HG02642 (cell line): ENCODE measurements at regions not wholly inside any gene's neighbourhood (a gene's known extent, or its start where the extent isn't known, plus 50 kb on each side); places are given as distances from the start of the nearest gene placed in this dataset.
"Not testable (repeated sequence)": the region's sequence is repeated elsewhere in the genome, so short reads cannot be mapped to it uniquely, and the experiment has no call there.

Experiments
- ATAC-seq: cut with Tn5 transposase; IDR thresholded peaks from one replicate; pipeline ENCODE4 v1.9.1; 2021; ENCODE audit warnings: mild to moderate bottlenecking; ENCODE audit not compliant: unreplicated experiment, poor library complexity

DNA sequence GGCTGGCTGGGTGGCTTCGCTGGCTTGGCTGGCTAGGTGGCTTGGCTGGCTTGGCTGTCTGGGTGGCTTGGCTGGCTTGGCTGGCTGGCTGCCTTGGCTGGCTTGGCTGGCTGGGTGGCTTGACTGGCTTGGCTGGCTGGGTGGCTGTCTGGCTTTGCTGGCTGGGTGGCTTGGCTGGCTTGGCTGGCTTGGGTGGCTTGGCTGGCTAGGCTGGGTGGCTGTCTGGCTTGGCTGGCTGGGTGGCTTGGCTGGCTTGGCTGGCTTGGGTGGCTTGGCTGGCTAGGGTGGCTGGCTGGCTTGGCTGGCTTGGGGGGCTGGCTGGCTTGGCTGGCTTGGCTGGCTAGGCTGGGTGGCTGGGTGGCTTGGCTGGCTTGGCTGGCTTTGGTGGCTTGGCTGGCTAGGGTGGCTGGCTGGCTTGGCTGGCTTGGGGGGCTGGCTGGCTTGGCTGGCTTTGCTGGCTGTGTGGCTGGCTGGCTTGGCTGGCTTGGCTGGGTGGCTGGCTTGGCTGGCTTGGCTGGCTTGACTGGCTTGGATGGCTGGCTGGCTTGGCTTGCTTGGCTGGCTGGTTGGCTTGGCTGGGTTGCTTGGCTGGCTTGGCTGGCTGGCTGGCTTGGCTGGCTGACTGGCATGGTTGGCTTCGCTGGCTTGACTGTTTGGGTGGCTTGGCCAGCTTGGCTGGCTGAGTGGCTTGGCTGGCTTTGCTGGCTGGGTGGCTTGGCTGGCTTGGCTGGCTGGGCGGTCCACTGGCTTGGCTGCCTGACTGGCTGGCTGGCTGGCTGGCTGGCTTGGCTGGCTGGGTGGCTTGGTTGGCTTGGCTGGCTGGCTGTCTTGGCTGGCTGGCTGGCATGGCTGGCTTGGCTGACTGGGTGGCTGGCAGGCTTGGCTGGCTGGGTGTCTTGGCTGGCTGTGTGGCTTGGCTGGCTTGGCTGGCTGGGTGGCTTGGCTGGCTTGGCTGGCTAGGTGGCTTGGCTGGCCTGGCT lies 436.3 kb downstream of the GOLGA6L6 start:
- ATAC-seq, result not testable (repeated sequence)

DNA sequence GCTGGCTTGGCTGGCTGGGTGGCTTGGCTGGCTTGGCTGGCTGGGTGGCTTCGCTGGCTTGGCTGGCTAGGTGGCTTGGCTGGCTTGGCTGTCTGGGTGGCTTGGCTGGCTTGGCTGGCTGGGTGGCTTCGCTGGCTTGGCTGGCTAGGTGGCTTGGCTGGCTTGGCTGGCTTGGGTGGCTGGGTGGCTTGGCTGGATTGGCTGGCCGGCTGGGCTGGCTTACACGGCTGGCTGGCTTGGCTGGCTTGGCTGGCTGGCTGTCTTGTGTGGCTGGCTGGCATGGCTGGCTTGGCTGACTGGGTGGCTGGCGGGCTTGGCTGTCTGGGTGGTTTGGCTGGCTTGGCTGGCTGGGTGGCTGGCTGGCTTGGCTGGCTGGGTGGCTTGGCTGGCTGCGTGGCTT lies 437.0 kb downstream of the GOLGA6L6 start:
- ATAC-seq, result not testable (repeated sequence)

DNA sequence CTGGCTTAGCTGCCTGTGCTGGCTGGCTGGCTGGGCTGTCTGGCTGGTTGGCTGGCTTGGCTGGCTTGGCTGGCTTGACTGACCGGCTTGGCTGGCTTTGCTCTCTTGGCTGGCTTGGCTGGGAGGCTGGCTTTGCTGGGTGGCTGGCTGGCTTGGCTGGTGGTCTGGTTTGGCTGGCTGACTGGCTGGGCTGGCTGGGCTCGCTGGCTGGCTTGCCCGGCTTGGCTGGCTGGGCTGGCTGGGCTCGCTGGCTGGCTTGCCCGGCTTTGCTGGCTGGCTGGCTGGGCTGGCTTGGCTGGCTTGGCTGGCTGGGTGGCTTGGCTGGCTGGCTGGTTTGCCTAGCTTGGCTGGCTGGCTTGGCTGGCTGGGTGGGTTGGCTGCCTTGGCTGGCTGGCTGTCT lies 438.7 kb downstream of the GOLGA6L6 start:
- ATAC-seq, result not testable (repeated sequence)

DNA sequence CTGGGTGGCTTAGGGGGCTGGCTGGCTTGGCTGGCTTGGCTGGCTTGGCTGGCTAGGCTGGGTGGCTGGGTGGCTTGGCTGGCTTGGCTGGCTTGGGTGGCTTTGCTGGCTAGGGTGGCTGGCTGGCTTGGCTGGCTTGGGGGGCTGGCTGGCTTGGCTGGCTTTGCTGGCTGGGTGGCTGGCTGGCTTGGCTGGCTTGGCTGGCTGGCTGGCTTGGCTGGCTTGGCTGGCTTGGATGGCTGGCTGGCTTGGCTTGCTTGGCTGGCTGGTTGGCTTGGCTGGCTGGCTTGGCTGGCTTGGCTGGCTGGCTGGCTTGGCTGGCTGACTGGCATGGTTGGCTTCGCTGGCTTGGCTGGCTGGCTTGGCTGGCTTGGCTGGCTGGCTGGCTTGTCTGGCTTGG lies 439.4 kb downstream of the GOLGA6L6 start:
- ATAC-seq, result not testable (repeated sequence)

DNA sequence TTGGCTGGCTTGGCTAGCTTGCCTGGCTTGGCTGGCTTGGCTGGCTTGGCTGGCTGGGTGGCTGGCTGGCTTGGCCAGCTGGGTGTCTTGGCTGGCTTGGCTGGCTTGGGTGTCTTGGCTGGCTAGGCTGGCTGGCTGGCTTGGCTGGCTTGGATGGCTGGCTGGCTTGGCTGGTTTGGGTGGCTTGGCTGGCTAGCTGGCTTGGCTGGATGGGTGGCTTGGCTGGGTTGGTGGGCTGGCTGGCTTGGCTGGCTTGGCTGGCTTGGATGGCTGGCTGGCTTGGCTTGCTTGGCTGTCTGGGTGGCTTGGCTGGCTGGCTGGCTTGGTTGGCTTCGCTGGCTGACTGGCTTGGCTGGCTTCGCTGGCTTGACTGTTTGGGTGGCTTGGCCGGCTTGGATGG lies 440.3 kb downstream of the GOLGA6L6 start:
- not testable (repeated sequence) for ATAC-seq

DNA sequence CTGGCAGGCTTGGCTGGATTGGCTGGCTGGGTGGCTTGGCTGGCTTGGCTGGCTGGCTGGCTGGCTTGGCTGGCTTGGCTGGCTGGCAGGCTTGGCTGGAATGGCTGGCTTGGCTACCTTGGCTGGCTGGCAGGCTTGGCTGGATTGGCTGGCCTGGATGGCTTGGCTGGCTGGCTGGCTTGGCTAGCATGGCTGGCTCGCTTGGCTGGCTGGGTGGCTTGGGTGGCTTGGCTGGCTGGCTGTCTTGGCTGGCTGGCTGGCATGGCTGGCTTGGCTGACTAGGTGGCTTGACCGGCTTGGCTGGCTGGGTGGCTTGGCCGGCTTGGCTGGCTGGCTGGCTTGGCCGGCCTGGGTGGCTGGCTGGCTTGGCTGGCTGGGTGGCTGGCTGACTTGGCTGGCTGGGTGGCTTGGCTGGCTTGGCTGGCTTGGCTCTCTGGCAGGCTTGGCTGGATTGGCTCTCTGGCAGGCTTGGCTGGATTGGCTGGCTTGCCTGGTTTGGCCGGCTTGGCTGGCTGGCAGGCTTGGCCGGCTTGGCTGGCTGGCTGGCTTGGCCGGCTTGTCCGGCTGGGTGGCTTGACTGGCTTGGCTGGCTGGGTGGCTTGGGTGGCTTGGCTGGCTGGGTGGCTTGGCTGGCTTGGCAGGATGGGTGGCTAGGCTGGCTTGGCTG lies 440.9 kb downstream of the GOLGA6L6 start:
- not testable (repeated sequence) for ATAC-seq

DNA sequence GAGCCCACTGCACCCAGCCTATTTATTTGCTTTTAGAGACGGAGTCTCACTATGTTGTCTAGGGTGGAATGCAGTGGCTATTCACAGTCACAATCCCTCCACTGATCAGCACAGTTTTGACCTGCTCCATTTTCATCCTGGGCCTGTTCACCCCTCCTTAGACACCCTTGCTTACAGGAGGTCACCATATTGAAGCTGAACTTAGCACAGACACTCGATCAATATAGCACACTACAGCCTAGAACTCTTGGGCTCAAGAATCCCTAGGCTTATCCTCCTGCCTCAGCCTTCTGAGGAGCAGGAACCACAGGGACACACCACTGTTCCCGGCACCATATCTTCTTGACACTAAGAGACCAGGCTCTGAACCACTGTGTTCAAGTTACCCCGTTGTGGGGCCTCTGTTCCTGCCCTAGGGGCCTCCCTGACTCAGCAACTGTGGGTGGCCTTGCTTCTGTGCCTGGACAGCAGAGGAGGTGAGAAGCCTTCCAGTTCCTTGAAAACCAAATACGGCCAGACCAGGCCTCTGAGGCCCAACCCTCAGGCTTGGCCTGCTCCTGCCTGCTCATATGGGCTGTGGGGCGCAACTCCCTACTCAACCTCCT lies 445.8 kb downstream of the GOLGA6L6 start:
- ATAC-seq, result not testable (repeated sequence)

DNA sequence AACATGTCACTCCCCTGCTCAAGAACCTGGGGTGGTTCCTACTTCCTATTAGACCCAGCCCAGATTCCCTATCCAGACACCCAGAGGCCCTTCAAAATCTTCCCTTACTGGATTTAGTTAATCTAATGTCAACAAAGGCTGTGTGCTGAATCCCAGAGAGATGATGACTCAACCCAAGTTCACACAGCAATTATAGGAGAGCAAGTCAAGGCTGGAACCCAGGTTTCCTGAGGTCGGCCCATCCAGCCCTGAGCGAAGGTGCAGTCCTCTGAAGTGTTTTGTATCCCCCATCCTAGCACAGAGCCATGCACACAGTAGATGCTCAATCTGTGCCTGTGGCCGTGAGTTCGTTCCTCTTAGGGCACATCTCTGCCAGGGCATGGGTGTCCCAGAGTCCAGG lies 452.1 kb downstream of the GOLGA6L6 start:
- ATAC-seq, result not testable (repeated sequence)

DNA sequence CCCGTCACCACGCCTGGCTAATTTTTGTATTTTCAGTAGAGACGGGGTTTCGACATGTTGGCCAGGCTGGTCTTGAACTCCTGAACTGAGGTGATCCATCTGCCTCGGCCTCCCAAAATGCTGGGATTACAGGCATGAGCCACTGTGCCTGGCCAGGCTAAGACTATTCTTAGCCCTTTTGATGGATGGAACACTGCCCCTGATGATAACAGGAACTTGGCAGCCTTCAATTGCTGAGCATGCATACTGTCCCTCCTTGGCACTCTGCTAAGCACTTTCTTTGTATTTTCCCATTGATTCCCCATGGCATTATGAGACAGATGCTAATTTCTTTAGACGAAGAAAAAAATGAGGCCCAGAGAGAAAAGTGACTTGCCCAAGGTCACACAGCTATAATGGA lies 457.6 kb downstream of the GOLGA6L6 start:
- not testable (repeated sequence) for ATAC-seq

DNA sequence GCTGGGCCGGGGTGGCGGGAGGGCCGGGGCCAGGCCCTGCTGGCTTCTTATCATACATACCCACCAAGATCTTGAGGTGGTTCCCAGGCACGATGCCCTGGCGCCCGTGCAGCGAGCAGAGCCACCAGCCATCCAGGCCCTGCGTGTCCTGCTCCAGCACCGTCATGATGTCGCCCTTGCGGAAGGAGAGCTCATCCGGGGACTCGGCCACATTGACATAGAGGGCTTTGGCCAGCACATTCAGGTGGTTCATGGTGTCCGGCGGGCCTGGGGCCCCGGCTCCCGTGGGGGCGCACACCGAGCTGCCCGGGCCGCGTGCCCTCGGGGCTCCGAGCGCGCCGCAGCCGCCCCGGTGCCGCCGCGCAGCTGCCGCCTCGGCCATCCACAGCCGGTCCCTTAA lies 467.5 kb downstream of the GOLGA6L6 start:
- not testable (repeated sequence) for ATAC-seq

DNA sequence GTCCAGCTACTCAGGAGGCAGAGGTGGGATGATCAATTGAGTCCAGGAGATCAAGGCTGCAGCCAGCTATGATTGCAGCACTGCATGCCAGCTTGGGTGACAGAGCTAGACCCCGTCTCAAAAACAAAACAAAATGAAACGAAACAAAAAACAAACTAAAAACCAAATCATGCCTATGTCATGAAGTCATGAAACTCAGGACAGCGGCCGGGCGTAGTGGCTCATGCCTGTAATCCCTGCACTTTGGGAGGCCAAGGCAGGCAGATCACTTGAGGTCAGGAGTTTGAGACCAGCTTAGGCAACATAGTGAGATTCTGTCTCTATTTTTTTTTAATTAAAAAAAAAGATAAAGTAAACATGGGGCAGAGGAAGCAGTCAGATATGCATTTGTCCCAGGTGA lies 472.6 kb downstream of the GOLGA6L6 start:
- not testable (repeated sequence) for ATAC-seq

DNA sequence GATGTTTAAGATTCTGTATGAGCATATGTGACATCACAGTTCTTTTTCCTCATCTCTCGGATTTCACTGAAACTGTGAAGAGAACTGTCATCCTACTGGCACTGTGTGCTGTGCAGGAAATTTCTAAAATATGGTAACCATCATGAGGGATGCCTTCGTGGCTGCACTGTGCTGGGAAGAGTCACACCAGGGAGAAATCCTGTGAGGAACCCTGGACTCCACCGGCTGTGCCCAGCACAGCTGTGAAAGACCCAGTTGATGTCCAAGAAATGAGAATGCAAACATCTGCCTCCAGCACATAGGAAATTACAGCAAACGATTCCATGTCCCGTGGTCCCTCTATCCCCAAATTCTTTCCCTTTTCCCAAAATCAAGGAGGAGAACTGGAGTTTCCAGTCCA lies 475.4 kb downstream of the GOLGA6L6 start:
- ATAC-seq, result not testable (repeated sequence)

DNA sequence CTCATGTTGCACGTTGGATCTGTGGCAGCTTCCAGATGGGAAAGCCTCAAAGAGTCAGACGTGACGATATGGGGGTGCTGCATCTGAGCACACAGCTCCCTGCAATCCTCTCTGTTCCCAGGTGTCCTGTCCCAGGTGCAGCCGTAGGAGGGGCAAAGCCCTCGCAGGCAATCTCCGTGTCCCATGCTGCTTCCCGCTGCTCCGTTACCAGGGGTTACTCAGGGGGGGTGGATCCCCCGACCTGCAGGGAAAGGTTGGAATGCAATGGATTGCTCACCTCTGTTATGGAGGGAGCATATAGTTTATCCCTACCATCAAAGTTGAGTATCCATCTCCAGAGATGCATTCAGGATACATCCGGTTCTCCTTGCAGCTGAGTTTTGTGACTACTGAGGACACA lies 476.1 kb downstream of the GOLGA6L6 start:
- not testable (repeated sequence) for ATAC-seq

DNA sequence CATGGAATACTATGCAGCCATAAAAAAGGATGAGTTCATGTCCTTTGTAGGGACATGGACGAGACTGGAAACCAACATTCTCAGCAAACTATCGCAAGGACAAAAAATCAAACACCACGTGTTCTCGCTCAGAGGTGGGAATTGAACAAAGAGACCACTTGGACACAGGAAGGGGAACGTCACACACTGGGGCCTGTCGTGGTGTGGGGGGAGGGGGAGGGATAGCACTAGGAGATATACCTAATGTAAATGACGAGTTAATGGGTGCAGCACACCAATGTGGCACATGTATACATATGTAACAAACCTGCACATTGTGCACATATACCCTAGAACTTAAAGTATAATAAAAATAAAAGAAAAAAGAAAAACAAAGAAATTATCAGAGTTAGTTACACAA lies 478.4 kb downstream of the GOLGA6L6 start:
- ATAC-seq, result not testable (repeated sequence)

DNA sequence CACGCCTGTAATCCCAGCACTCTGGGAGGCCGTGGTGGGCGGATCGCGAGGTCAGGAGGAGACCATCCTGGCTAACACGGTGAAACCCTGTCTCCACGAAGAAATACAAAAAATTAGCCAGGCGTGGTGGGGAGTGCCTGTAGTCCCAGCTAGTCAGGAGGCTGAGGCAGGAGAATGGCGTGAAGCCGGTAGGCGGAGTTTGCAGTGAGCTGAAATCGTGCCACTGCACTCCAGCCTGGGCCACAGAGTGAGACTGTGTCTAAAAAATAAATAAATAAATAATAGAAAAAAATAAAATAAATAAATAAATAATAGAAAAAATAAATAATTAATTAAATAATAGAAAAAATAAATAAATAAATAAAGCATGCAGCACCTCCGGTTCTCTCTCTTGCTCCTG lies 480.8 kb downstream of the GOLGA6L6 start:
- not testable (repeated sequence) for ATAC-seq

DNA sequence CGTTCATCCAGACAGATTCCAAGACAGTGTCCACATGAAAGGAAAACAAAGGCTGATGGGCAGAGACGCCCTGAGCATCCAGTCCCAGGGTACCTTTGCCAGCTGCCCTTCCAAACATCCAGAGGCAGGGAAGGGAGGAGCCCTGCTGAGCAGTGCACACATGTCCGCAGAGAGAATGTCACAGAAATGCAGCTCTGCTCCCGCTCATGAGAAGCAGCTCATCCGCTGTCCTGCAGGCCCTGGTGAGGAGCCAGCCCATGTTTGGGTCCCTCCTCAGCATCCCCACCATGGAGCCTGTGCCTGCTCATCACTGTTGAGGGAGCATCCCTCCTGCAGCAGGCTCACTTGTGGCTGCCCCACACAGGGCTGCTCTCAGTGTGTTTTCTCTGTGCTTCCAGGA lies 484.7 kb downstream of the GOLGA6L6 start:
- not testable (repeated sequence) for ATAC-seq

DNA sequence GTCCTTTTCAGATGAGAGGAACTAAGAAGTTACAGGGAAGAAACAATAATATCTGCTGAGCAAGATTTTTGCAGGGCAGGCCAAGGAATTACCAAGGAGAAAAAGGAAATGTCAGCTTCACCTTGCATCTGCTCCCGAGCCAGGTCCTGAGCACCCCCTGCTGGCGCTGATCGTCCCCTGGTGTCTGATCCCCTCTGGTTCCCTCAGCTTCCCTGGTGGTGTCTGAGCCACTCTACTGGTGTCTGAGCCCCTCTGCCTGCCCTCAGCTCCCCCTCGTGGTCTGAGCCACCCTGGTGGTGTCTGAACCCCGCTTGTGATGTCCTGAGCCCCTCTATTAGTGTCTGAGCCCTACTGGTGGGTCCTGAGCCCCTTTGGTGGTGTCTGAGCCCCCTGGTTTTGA lies 485.7 kb downstream of the GOLGA6L6 start:
- ATAC-seq, result not testable (repeated sequence)

DNA sequence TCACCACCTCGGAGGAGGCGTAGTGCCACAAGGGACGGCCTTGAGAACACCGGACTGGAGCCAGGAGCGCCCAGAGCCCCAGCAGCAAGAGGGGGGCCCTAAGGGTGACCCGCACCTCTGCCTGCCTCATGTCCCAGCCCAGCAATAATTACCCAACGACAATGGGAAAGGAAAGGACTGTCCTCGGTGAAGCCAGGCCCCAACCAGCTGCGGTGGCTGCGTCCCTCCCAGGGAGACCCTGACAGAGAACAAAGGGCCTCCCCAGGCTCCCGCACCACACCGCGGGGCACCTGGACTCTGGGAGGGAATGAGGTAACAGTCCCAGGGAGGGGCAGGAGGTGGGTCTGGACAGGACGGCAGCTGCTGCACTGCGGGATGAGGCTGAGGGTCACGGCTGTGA lies 493.4 kb downstream of the GOLGA6L6 start:
- ATAC-seq, result not testable (repeated sequence)

DNA sequence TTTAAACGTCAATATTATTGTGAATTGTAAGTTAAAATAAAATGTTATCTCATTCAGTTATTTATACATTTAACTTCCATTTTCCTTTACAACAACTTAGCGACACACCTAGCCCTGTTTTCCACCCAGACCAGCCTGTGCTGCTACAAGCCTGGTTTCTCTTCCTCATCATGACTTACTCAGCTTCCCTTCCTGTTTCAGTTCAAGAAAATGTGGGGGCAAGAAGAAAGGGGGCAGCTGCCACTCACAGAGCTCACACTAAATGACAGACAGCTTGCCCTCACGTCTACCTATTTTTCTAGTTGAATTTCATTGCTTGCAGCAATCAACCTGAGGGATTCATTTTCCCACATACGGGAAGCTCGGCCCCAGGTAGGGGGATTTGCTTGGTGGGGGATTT lies 496.4 kb downstream of the GOLGA6L6 start:
- ATAC-seq, result not testable (repeated sequence)

DNA sequence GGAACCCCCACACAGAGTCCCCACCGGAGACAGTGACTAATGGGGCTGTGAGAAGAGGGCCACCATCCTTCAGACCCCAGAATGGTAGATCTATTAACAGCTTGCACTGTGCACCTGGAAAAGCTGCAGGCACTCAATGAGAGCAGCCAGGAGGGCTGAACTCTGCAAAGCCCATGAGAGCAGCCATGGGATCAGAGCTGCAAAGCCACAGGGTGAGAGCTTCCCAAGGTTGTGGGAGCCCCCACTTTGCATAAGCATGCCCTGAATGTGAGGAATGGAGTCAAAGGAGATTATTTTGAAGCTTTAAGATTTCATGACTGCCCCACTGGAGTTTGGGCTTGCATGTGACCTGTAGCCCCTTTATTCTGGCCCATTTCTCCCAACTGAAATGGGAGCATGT lies 500.9 kb downstream of the GOLGA6L6 start:
- not testable (repeated sequence) for ATAC-seq

DNA sequence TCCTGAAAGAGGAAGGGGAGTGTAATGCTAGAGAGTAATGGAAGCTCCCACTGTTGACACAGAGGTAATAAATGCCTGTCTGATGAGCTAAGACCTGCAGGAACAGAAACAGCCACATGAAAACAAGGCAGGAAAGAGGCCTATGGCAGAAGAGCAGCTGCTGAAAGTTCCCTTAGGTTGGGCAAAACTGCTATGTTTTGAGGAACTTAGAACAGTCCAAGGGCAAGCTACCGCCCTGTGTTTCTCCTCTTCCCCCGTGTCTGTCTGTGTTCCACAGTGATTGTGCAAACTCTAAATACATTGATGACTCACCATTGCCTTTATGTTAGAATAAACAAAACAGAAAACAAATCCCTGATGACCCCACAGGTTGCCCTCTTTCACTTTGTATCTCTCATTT lies 516.6 kb downstream of the GOLGA6L6 start:
- not testable (repeated sequence) for ATAC-seq
